ENCODE measurements at regions not wholly inside any gene's neighbourhood (a gene's known extent, or its start where the extent isn't known, plus 50 kb on each side); places are given as distances from the start of the nearest gene placed in this dataset.
A peak's percentile ranks its signal among the peaks of the same experiment; 100 is the strongest.
"Not testable (repeated sequence)": the region's sequence is repeated elsewhere in the genome, so short reads cannot be mapped to it uniquely, and the experiment has no call there.

DNA sequence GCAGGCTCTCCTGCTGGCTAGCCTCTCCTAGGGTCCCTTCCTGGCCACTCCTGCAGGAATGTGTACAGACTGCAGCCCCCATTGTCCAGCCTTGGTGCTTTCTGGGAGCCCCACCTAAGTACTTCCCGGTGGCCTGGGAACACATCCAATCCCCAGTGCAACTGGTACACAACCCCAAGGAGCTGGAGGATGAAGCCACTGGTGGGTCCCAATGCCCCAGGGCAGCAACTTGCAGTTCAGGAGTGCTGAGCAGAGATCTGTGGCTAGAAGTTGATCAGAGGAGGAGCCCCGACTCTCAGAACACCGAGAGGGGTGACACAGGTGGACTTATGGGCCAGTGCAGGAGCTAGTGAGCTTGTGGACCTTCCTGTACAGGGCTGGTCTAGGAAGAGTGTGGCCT, 1093.7 kb upstream of the ACO1 start:
- Histone ChIP-seq H3K27ac (no peak overlapping the region), H3K4me3 (no peak overlapping the region), H3K4me1 (no peaks in the 10 kb centered on the region), H3K36me3 (no peaks in the 10 kb centered on the region), H3K27me3 (no peaks in the 10 kb centered on the region), H3K9ac (no peak overlapping the region), H4K20me1 (no peaks in the 10 kb centered on the region), H3K9me3 (replicated peaks in 1 of 11) (no peaks in the 10 kb centered on the region), H3K4me2 (no peak overlapping the region)
- TF ChIP-seq Cebpa-rat (IDR thresholded peaks at IDR 0.05): no peak

DNA sequence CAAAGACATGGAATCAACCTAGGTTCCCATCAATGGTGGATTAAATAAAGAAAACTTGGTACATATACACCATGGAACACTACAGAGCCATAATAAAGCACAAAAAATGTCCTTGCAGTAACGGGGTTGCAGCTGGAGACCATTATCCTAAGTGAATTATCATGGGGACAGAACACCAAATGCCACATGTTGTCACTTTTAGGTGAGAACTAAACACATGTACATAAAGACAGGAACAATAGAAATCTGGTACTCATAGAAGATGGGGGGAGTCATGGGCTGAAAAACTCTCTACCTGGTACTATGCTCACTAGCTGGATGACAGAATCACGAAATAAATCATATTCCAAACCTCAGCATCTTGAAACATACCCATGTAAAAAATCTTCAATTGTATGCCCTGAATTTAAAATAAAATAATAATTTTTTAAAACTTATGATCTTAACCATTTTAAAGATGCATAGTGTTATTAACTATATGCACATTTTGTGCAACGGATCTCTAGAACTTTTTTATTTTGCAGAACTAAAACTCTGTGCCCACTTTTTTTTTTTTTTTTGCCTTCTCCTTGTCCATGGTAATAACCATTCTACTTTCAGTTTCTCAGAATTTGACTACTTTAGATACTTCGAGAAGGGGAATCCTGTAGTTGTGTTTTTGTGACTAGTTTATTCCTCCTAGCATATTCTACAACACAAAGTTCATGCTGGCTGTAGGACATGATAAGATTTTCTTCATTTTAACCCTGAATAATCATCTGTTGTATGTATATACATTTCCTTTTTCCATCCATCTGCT, 1081.6 kb upstream of the ACO1 start:
- Histone ChIP-seq H3K4me3 (no peak overlapping the region), H3K27ac (no peak overlapping the region), H4K20me1 (no peaks in the 10 kb centered on the region), H3K36me3 (no peaks in the 10 kb centered on the region), H3K9ac (no peak overlapping the region), H3K27me3 (no peaks in the 10 kb centered on the region), H3K4me1 (no peaks in the 10 kb centered on the region), H3K4me2 (no peak overlapping the region), H3K9me3 (replicated peaks in 1 of 11) (no peaks in the 10 kb centered on the region)
- TF ChIP-seq Cebpa-rat (IDR thresholded peaks at IDR 0.05): no peak

DNA sequence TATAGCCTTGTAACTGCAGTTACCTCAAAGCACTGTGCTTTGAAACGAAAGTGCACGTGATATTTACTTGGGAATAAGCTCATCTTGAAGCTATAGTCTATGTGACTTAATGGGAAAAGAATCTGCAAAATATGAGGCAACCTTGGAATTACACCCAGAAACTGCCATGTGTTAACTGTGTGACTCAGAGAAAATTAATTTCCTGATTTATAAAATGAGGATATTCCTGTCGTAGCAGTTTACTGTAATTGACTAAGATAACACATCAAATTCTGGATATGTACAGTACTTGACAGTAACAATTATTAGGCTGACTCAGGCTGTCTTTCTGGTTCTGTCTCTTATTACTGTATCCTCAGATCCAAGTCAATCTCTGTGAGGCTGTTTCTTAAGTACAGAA, 1079.9 kb upstream of the ACO1 start:
- Histone ChIP-seq H3K4me3 (no peak overlapping the region), H3K36me3 (no peaks in the 10 kb centered on the region), H4K20me1 (no peaks in the 10 kb centered on the region), H3K27me3 (no peaks in the 10 kb centered on the region), H3K9me3 (replicated peaks in 1 of 11) (no peaks in the 10 kb centered on the region), H3K9ac (no peak overlapping the region), H3K4me2 (no peak overlapping the region), H3K27ac (no peak overlapping the region), H3K4me1 (no peaks in the 10 kb centered on the region)
- TF ChIP-seq Cebpa-rat (IDR thresholded peaks at IDR 0.05): no peak

DNA sequence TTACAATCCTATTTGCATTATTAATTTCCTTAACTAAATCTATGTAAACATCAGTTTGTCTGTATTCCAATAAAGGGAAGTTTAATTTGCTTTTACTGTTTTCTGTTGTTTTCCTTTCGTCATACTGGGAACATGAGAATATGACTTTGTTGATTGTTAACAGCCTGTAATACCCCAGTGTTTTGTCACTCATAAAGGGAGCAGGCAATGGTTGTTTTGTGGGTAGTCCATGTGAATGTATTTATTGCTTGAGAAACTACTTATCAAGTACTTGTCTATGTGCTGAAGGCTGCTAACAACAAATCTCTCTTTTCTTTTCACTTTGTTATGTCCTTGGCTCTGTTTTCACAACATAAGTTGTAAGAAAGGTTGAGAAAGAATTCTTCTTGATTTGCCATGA, 1070.2 kb upstream of the ACO1 start:
- no peak for TF ChIP-seq Cebpa-rat (IDR thresholded peaks at IDR 0.05)
- no peaks in the 10 kb centered on the region for H3K27me3 ChIP-seq
- peak overlapping the region in 1 of 11 experiments; percentile 27; a peak in 2 of 22 replicates for H3K4me2 ChIP-seq
- H3K9ac ChIP-seq: no peak overlapping the region
- H3K4me1 ChIP-seq: peaks cover 0 to 7% (median 0%) of the 10 kb centered on the region in 10 experiments; a peak in 1 of 20 replicates
- no peaks in the 10 kb centered on the region for H4K20me1 ChIP-seq
- no peak overlapping the region for H3K4me3 ChIP-seq
- H3K9me3 ChIP-seq (replicated peaks in 1 of 11): no peaks in the 10 kb centered on the region
- H3K36me3 ChIP-seq: no peaks in the 10 kb centered on the region
- no peak overlapping the region for H3K27ac ChIP-seq

DNA sequence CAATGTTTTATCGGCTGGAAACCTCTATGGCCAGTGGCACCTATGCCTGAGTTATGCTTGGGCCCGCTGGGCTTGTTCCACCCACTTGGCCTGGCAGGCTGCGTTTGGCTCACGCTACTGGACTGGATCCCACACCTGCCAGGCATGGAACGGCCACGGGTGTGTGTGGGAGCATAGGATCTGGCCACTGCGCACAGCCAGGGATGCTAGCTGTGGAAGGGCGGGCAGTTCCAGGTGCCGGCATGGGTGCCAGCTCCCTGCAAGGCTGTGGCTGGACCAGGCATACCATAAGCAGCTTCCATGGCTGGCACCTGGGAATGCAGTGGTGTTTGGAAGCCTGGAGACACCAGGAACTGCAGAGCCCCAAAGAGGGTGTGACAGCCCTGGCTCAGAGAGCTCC, 1063.9 kb upstream of the ACO1 start:
- H4K20me1 ChIP-seq: no peaks in the 10 kb centered on the region; a peak in 1 of 22 replicates
- no peak overlapping the region for H3K4me2 ChIP-seq
- no peak overlapping the region for H3K9ac ChIP-seq
- no peaks in the 10 kb centered on the region for H3K27me3 ChIP-seq
- H3K27ac ChIP-seq: no peak overlapping the region
- H3K4me1 ChIP-seq: peaks cover 0 to 5% (median 0%) of the 10 kb centered on the region in 10 experiments; a peak in 2 of 20 replicates
- H3K4me3 ChIP-seq: no peak overlapping the region
- H3K9me3 ChIP-seq (replicated peaks in 1 of 11): no peaks in the 10 kb centered on the region
- H3K36me3 ChIP-seq: no peaks in the 10 kb centered on the region
- TF ChIP-seq Cebpa-rat (IDR thresholded peaks at IDR 0.05): no peak

DNA sequence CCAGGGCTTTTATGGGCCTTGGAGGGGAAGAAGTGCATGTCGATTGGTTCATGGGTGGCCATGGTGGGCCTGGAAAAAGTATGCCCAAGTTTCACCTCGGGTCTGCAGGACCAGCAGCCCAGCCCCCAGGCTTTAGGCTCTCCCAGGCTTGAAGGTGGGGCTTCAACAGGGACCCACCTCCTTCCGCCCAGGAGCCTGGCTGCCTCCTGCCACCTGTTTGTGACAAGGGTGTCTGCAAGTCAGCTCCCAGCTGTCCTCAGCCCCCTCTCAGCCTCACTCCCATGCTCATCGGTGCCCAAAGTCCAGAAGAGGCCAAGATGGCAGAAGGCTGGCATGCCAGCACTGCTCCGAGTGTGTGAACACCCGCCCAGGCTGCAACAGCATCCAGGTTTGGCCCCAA, 1063.2 kb upstream of the ACO1 start:
- H3K27me3 ChIP-seq: no peaks in the 10 kb centered on the region
- no peaks in the 10 kb centered on the region for H3K9me3 ChIP-seq (replicated peaks in 1 of 11)
- no peak overlapping the region for H3K27ac ChIP-seq
- no peaks in the 10 kb centered on the region for H3K36me3 ChIP-seq
- H4K20me1 ChIP-seq: no peaks in the 10 kb centered on the region; a peak in 1 of 22 replicates
- TF ChIP-seq Cebpa-rat (IDR thresholded peaks at IDR 0.05): no peak
- H3K9ac ChIP-seq: no peak overlapping the region
- no peak overlapping the region for H3K4me2 ChIP-seq
- H3K4me1 ChIP-seq: peaks cover 0 to 5% (median 0%) of the 10 kb centered on the region in 10 experiments; a peak in 2 of 20 replicates
- H3K4me3 ChIP-seq: no peak overlapping the region

DNA sequence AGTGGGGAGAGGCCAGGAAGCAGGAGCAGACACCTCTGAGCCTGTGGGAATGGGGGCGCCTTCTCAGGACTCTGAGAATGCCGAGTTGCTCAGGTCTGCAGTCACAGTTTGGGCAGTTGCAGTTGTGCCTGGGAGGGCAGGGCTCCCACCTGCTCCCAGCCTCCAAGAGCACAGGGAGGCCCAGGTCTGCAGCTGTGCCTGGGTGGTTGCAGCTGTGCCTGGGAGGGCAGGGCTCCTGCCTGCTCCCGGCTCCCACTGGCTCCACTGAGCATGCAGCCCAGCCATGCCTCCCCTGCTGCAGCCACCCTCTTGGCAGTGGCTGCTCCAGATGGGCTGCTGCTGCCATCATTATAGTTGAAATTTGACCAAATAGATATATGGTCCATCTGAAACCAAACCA, 1062.8 kb upstream of the ACO1 start:
- Histone ChIP-seq H3K4me1 (peaks cover 0 to 5% (median 0%) of the 10 kb centered on the region in 10 experiments; a peak in 2 of 20 replicates), H3K27ac (no peak overlapping the region), H3K36me3 (no peaks in the 10 kb centered on the region), H3K9me3 (replicated peaks in 1 of 11) (no peaks in the 10 kb centered on the region), H3K4me2 (no peak overlapping the region), H4K20me1 (no peaks in the 10 kb centered on the region; a peak in 1 of 22 replicates), H3K27me3 (no peaks in the 10 kb centered on the region), H3K4me3 (no peak overlapping the region), H3K9ac (no peak overlapping the region)
- TF ChIP-seq Cebpa-rat (IDR thresholded peaks at IDR 0.05): no peak

DNA sequence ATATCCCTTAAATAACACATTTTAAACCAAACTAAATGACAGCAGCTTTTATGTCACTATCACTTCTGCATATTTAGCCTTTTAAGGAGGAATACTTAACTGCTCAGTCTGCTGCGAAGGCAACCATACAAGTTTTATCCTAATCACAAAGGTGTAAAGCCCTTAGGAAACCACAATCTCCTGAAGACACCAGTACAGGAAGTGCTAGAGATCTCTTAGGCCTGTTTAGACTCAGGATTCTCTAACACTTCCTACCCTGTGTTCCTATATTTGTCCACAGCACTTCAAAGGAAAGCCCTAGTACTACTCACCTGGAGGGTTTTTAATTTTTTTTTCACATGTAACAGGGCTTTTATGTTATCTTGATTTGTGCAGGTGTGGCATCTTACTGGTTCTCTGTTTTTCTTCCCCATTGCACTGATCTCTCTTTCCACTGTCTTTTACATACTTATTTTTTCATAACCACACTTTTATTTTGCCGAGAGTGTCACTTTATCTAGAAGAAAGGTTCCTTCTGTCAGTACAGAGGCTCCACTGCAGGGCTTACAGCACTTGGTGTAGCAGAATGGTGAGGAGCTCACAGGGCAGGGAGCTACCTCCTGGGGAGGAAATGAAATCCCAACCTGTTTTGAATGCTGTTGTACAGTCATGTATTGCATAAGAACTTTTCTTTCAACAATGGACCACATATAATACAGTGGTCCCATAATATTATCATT, 1060.6 kb upstream of the ACO1 start:
- Histone ChIP-seq H3K9ac (no peak overlapping the region), H3K27ac (no peak overlapping the region), H3K4me1 (peaks cover 0 to 5% (median 0%) of the 10 kb centered on the region in 10 experiments; a peak in 2 of 20 replicates), H4K20me1 (no peaks in the 10 kb centered on the region; a peak in 1 of 22 replicates), H3K9me3 (replicated peaks in 1 of 11) (no peaks in the 10 kb centered on the region), H3K36me3 (no peaks in the 10 kb centered on the region), H3K4me3 (no peak overlapping the region), H3K4me2 (no peak overlapping the region), H3K27me3 (no peaks in the 10 kb centered on the region)
- TF ChIP-seq Cebpa-rat (IDR thresholded peaks at IDR 0.05): no peak

DNA sequence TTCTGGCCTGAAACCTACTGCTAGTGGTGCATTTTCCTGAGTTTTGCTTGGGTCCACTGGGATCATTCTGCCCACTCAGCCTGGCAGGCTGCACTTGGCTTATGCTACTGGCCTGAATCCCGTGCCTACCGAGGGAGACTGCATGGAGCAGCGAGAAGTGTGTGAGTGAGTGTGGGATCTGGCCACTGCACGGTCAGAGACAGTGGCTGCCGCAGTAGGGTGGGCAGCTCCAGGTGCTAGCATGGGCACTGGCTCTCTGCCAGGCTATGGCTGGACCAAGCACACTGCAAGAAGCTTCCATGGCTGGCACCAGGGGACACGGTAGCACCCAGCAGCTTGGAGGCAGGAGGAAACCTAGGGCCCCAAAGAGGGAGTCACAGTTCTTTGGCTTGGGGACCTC, 1058.7 kb upstream of the ACO1 start:
- H3K4me2 ChIP-seq: no peak overlapping the region
- no peaks in the 10 kb centered on the region for H3K9me3 ChIP-seq (replicated peaks in 1 of 11)
- H3K27ac ChIP-seq: no peak overlapping the region

DNA sequence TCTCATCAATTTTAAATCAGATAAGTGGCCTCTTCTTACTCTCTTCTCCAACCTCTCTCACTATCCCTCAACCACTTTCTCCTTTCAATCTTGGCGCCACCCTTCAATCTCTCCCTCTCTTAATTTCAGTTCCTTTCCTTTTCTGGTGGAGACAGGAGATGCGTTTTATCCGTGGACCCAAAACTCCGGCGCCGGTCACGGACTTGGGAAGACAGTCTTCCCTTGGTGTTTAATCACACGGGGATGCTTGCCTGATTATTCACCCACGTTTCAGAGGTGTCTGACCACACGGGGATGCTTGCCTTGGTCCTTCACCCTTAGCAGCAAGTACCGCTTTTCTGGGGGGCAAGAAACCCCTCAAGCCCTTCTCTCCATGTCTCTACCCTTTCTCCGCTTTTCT, 1057.6 kb upstream of the ACO1 start:
- not testable (repeated sequence) for H3K4me3 ChIP-seq; H3K4me1 ChIP-seq; H4K20me1 ChIP-seq; H3K27ac ChIP-seq; H3K9ac ChIP-seq; H3K27me3 ChIP-seq; H3K4me2 ChIP-seq; H3K9me3 ChIP-seq (replicated peaks in 1 of 11); H3K36me3 ChIP-seq

More for the DNA sequence above, 1058.7 kb upstream of the ACO1 start:
- Histone ChIP-seq H3K27me3 (no peaks in the 10 kb centered on the region), H3K4me1 (peaks cover 0 to 5% (median 0%) of the 10 kb centered on the region in 10 experiments; a peak in 2 of 20 replicates), H3K9ac (no peak overlapping the region), H3K4me3 (no peak overlapping the region), H3K36me3 (no peaks in the 10 kb centered on the region), H4K20me1 (no peaks in the 10 kb centered on the region)
- TF ChIP-seq Cebpa-rat (IDR thresholded peaks at IDR 0.05): no peak
